ENCODE measurements at regions not wholly inside any gene's neighbourhood (a gene's known extent, or its start where the extent isn't known, plus 50 kb on each side); places are given as distances from the start of the nearest gene placed in this dataset.

- Mint-ChIP-seq H3K27me3 (ENCODE audit: low read depth) (peaks cover 4% of the 10 kb centered on the region; the same call in 1 of the 2 replicates), H3K4me3 (no peak overlapping the region), H3K4me1 (0 out of 2 replicates have a peak, but pooled peaks cover 3% of the 10 kb centered on the region), H3K27ac (no peak overlapping the region), H3K36me3 (peaks cover 51% of the 10 kb centered on the region), H3K9me3 (peaks cover 63% of the 10 kb centered on the region)
- POLR2A ChIA-PET: no interaction called here
- CTCF ChIA-PET: no interaction called here
- ATAC-seq: no peak
- no peak for DNase-seq (ENCODE audit: low spot score)
- TF ChIP-seq ZNF671 (CRISPR knock-in tag; IDR thresholded peaks at IDR 0.05): no peak
- no peak for TF ChIP-seq NR1H2 (CRISPR knock-in tag; IDR thresholded peaks at IDR 0.05)
- no peak for TF ChIP-seq ZSCAN18 (CRISPR knock-in tag; IDR thresholded peaks at IDR 0.05)
- no peak for TF ChIP-seq NFATC4 (CRISPR knock-in tag; IDR thresholded peaks at IDR 0.05)
- no peak for TF ChIP-seq CREM (CRISPR knock-in tag; IDR thresholded peaks at IDR 0.05)
- TF ChIP-seq FOXP4 (CRISPR knock-in tag; IDR thresholded peaks at IDR 0.05): no peak
- no peak for TF ChIP-seq TCF7 (CRISPR knock-in tag; IDR thresholded peaks at IDR 0.05; ENCODE audit: low read depth)
- TF ChIP-seq SOX15 (CRISPR knock-in tag; IDR thresholded peaks at IDR 0.05): no peak
- TF ChIP-seq USF1 (CRISPR knock-in tag; IDR thresholded peaks at IDR 0.05): no peak
- TF ChIP-seq NFE2L1 (CRISPR knock-in tag; IDR thresholded peaks at IDR 0.05): no peak
- no peak for TF ChIP-seq ATF1 (CRISPR knock-in tag; IDR thresholded peaks at IDR 0.05)
- no peak for TF ChIP-seq ESRRA (CRISPR knock-in tag; IDR thresholded peaks at IDR 0.05; ENCODE audit: borderline replicate concordance)
- TF ChIP-seq CREB1 (CRISPR knock-in tag; IDR thresholded peaks at IDR 0.05): no peak
- no peak for TF ChIP-seq FOXJ3 (CRISPR knock-in tag; IDR thresholded peaks at IDR 0.05; ENCODE audit: borderline replicate concordance)
These were observed 411.8 kb downstream of the ADRA2A start for GRCh38 chr10:111488668-111489067.

GRCh38 chr10:111491154-111491553 is 414.3 kb downstream of the ADRA2A start:
- ChIA-PET POLR2A (no interaction called here), CTCF (no interaction called here)
- Mint-ChIP-seq H3K9me3 (peaks cover 68% of the 10 kb centered on the region), H3K4me3 (no peak overlapping the region), H3K36me3 (peaks cover 51% of the 10 kb centered on the region), H3K27ac (no peak overlapping the region), H3K27me3 (ENCODE audit: low read depth) (peaks cover 4% of the 10 kb centered on the region; the same call in 1 of the 2 replicates), H3K4me1 (no peaks in the 10 kb centered on the region)
- DNase-seq (ENCODE audit: low spot score) (no peak), ATAC-seq (no peak)
- TF ChIP-seq AR (CRISPR knock-in tag; IDR thresholded peaks at IDR 0.05) (no peak), NR2C2 (CRISPR knock-in tag; IDR thresholded peaks at IDR 0.05) (no peak), CREM (CRISPR knock-in tag; IDR thresholded peaks at IDR 0.05) (no peak), CBFB (CRISPR knock-in tag; IDR thresholded peaks at IDR 0.05; ENCODE audit: low read depth) (no peak), ATF1 (CRISPR knock-in tag; IDR thresholded peaks at IDR 0.05) (no peak), IRF1 (CRISPR knock-in tag; IDR thresholded peaks at IDR 0.05) (no peak), ZBTB21 (CRISPR knock-in tag; IDR thresholded peaks at IDR 0.05; ENCODE audit: borderline replicate concordance) (no peak), ZNF425 (CRISPR knock-in tag; conservative IDR thresholded peaks at IDR 0.05) (no peak), ATF2 (CRISPR knock-in tag; IDR thresholded peaks at IDR 0.05; ENCODE audit: borderline replicate concordance, low read depth) (no peak), OVOL2 (CRISPR knock-in tag; IDR thresholded peaks at IDR 0.05; ENCODE audit: borderline replicate concordance) (no peak), USF1 (CRISPR knock-in tag; IDR thresholded peaks at IDR 0.05) (no peak)

All from WTC11 (cell line).